ENCODE measurements at regions not wholly inside any gene's neighbourhood (a gene's known extent, or its start where the extent isn't known, plus 50 kb on each side); places are given as distances from the start of the nearest gene placed in this dataset.

DNA sequence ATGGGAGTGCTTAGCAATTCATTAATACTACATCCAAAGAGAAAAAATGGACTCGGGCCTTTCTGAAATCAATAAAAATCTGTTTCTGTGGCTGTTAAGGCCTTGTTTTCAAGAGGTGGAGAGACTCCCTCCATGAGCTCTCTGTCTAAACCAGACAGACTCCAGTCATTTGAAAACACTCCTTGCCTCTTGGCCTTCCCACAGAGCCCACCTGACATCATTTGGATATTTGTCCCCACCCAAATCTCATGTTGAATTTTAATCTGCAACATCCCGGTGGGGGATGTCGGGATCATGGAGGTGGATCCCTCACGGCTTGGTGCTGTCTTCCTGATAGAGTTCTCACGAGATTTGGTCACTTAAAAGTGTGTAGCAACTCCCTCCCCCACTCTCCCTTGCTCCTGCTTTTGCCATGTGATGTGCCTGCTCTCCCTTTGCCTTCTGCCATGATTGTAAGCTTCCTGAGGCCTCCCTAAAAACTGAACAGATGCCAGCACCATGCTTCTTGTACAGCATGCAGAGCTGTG, 226.3 kb downstream of the TBXT start:
- H3K79me2 ChIP-seq (ENCODE audit: insufficient read depth, low read length), result no peaks in the 10 kb centered on the region

DNA sequence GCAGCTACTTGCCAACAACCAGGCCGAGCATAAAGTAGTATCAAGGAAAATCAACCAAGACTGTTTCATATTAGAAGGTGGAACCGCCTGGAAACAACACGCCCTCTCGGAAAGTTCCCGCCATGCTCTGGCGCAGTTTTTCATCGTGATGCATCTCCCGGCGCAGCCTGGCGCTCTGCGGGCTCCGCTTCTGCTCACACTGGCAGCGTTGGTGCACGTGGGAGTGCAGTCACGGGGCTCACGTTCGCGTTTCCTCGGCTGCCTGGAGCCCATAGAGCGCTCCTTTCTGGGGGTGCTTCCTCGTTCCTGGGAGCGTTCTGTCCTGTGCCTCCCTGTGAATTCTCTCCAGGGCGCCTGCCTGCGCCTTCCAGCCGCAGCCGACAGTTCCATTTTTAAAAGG, 227.3 kb downstream of the TBXT start:
- Histone ChIP-seq H3K9me3 (ENCODE audit: insufficient read depth, low read length) (no peaks in the 10 kb centered on the region), H4K20me1 (ENCODE audit: low read depth, low read length) (no peaks in the 10 kb centered on the region), H3K4me3 (ENCODE audit: insufficient read depth, low read length, poor library complexity, severe bottlenecking) (no peak overlapping the region), H3K27me3 (ENCODE audit: low read length) (no peaks in the 10 kb centered on the region), H3F3A (ENCODE audit: insufficient read depth) (no peaks in the 10 kb centered on the region), H3K79me2 (ENCODE audit: insufficient read depth, low read length) (no peaks in the 10 kb centered on the region), H3K4me2 (ENCODE audit: low read depth, low read length, poor library complexity, severe bottlenecking) (no peak overlapping the region), H3K36me3 (ENCODE audit: low read length) (no peaks in the 10 kb centered on the region), H2AFZ (ENCODE audit: low read depth, low read length, severe bottlenecking) (no peak overlapping the region), H3K9me2 (replicated peaks; ENCODE audit: insufficient read depth, low read length) (no peaks in the 10 kb centered on the region), H3K9ac (ENCODE audit: low read length) (no peak overlapping the region), H3K27ac (ENCODE audit: low read depth, low read length) (no peak overlapping the region)
- no peak for TF ChIP-seq EZH2phosphoT487 (conservative IDR thresholded peaks at IDR 0.05; ENCODE audit: low read length)
- no peak for TF ChIP-seq CTCF (IDR thresholded peaks at IDR 0.05; ENCODE audit: insufficient read depth, low read length, poor library complexity, severe bottlenecking)

More for the DNA sequence above, 226.3 kb downstream of the TBXT start:
- Histone ChIP-seq H3K9ac (ENCODE audit: low read length) (no peak overlapping the region), H3F3A (ENCODE audit: insufficient read depth) (no peaks in the 10 kb centered on the region), H3K4me2 (ENCODE audit: low read depth, low read length, poor library complexity, severe bottlenecking) (no peak overlapping the region), H4K20me1 (ENCODE audit: low read depth, low read length) (no peaks in the 10 kb centered on the region), H3K27ac (ENCODE audit: low read depth, low read length) (no peak overlapping the region), H3K9me2 (replicated peaks; ENCODE audit: insufficient read depth, low read length) (no peaks in the 10 kb centered on the region), H3K36me3 (ENCODE audit: low read length) (no peaks in the 10 kb centered on the region), H3K9me3 (ENCODE audit: insufficient read depth, low read length) (no peaks in the 10 kb centered on the region), H3K4me3 (ENCODE audit: insufficient read depth, low read length, poor library complexity, severe bottlenecking) (no peak overlapping the region), H3K27me3 (ENCODE audit: low read length) (no peaks in the 10 kb centered on the region), H2AFZ (ENCODE audit: low read depth, low read length, severe bottlenecking) (no peak overlapping the region)
- TF ChIP-seq CTCF (IDR thresholded peaks at IDR 0.05; ENCODE audit: insufficient read depth, low read length, poor library complexity, severe bottlenecking) (no peak), EZH2phosphoT487 (conservative IDR thresholded peaks at IDR 0.05; ENCODE audit: low read length) (no peak)

GRCh38 chr6:165939601-165940290, 227.9 kb downstream of the TBXT start:
- H3K27ac ChIP-seq (ENCODE audit: low read depth, low read length), result no peak overlapping the region
- no peaks in the 10 kb centered on the region for H3K36me3 ChIP-seq (ENCODE audit: low read length)
- no peaks in the 10 kb centered on the region for H3F3A ChIP-seq (ENCODE audit: insufficient read depth)
- no peak for TF ChIP-seq CTCF (IDR thresholded peaks at IDR 0.05; ENCODE audit: insufficient read depth, low read length, poor library complexity, severe bottlenecking)
- no peak for TF ChIP-seq EZH2phosphoT487 (conservative IDR thresholded peaks at IDR 0.05; ENCODE audit: low read length)
- H4K20me1 ChIP-seq (ENCODE audit: low read depth, low read length), result no peaks in the 10 kb centered on the region
- H3K9me2 ChIP-seq (replicated peaks; ENCODE audit: insufficient read depth, low read length), result no peaks in the 10 kb centered on the region
- H3K79me2 ChIP-seq (ENCODE audit: insufficient read depth, low read length), result no peaks in the 10 kb centered on the region
- no peak overlapping the region for H3K4me3 ChIP-seq (ENCODE audit: insufficient read depth, low read length, poor library complexity, severe bottlenecking)
- no peaks in the 10 kb centered on the region for H3K27me3 ChIP-seq (ENCODE audit: low read length)
- H2AFZ ChIP-seq (ENCODE audit: low read depth, low read length, severe bottlenecking), result no peak overlapping the region
- H3K9me3 ChIP-seq (ENCODE audit: insufficient read depth, low read length), result no peaks in the 10 kb centered on the region
- H3K9ac ChIP-seq (ENCODE audit: low read length), result no peak overlapping the region
- no peak overlapping the region for H3K4me2 ChIP-seq (ENCODE audit: low read depth, low read length, poor library complexity, severe bottlenecking)

Measured in SU-DHL-6 (cell line).